ENCODE measurements at regions not wholly inside any gene's neighbourhood (a gene's known extent, or its start where the extent isn't known, plus 50 kb on each side); places are given as distances from the start of the nearest gene placed in this dataset.

GRCh38 chr10:78600121-78600665 is 468.6 kb upstream of the ZMIZ1 start:
- TF ChIP-seq POLR2AphosphoS5 (IDR thresholded peaks at IDR 0.05; ENCODE audit: low read depth, low read length) (no peak), TAF1 (IDR thresholded peaks at IDR 0.05; ENCODE audit: borderline replicate concordance, insufficient read depth, low read length) (no peak), FOXP2 (optimal IDR thresholded peaks at IDR 0.05; ENCODE audit: borderline replicate concordance, extremely low read depth, extremely low read length, insufficient read depth) (no peak), SIN3A (IDR thresholded peaks at IDR 0.05; ENCODE audit: borderline replicate concordance, insufficient read depth, low read length) (no peak), REST (IDR thresholded peaks at IDR 0.05; ENCODE audit: insufficient read depth in 1 of 2, low read depth in 2 of 2, low read length in 2 of 2) (no peak)

- no peak for TF ChIP-seq TAF1 (IDR thresholded peaks at IDR 0.05; ENCODE audit: borderline replicate concordance, insufficient read depth, low read length)
- TF ChIP-seq REST (IDR thresholded peaks at IDR 0.05; ENCODE audit: insufficient read depth in 1 of 2, low read depth in 2 of 2, low read length in 2 of 2), result no peak
- no peak for TF ChIP-seq SIN3A (IDR thresholded peaks at IDR 0.05; ENCODE audit: borderline replicate concordance, insufficient read depth, low read length)
- no peak for TF ChIP-seq FOXP2 (optimal IDR thresholded peaks at IDR 0.05; ENCODE audit: borderline replicate concordance, extremely low read depth, extremely low read length, insufficient read depth)
- no peak for TF ChIP-seq POLR2AphosphoS5 (IDR thresholded peaks at IDR 0.05; ENCODE audit: low read depth, low read length)
Observed at GRCh38 chr10:78600740-78601139, 468.0 kb upstream of the ZMIZ1 start.

- no peak for TF ChIP-seq FOXP2 (optimal IDR thresholded peaks at IDR 0.05; ENCODE audit: borderline replicate concordance, extremely low read depth, extremely low read length, insufficient read depth)
- TF ChIP-seq REST (IDR thresholded peaks at IDR 0.05; ENCODE audit: insufficient read depth in 1 of 2, low read depth in 2 of 2, low read length in 2 of 2), result no peak
- no peak for TF ChIP-seq SIN3A (IDR thresholded peaks at IDR 0.05; ENCODE audit: borderline replicate concordance, insufficient read depth, low read length)
- TF ChIP-seq TAF1 (IDR thresholded peaks at IDR 0.05; ENCODE audit: borderline replicate concordance, insufficient read depth, low read length), result no peak
- no peak for TF ChIP-seq POLR2AphosphoS5 (IDR thresholded peaks at IDR 0.05; ENCODE audit: low read depth, low read length)
Observed at GRCh38 chr10:78602201-78602932, 466.4 kb upstream of the ZMIZ1 start.

GRCh38 chr10:78604286-78604685 is 464.5 kb upstream of the ZMIZ1 start:
- TF ChIP-seq SIN3A (IDR thresholded peaks at IDR 0.05; ENCODE audit: borderline replicate concordance, insufficient read depth, low read length), result no peak
- TF ChIP-seq POLR2AphosphoS5 (IDR thresholded peaks at IDR 0.05; ENCODE audit: low read depth, low read length), result no peak
- no peak for TF ChIP-seq REST (IDR thresholded peaks at IDR 0.05; ENCODE audit: insufficient read depth in 1 of 2, low read depth in 2 of 2, low read length in 2 of 2)
- no peak for TF ChIP-seq FOXP2 (optimal IDR thresholded peaks at IDR 0.05; ENCODE audit: borderline replicate concordance, extremely low read depth, extremely low read length, insufficient read depth)
- TF ChIP-seq TAF1 (IDR thresholded peaks at IDR 0.05; ENCODE audit: borderline replicate concordance, insufficient read depth, low read length), result no peak
